COLO668 (cell line): ENCODE measurements at regions not wholly inside any gene's neighbourhood (a gene's known extent, or its start where the extent isn't known, plus 50 kb on each side); places are given as distances from the start of the nearest gene placed in this dataset.
"Not testable (repeated sequence)": the region's sequence is repeated elsewhere in the genome, so short reads cannot be mapped to it uniquely, and the experiment has no call there.

Experiments used
- DNase-seq: peaks from one replicate; lab custom pipeline; 2025; ENCODE audit not compliant: unreplicated experiment; lab: John Stamatoyannopoulos, UW

GRCh38 chr13:54261856-54262255, 1233.2 kb downstream of the OLFM4 start:
- no peak for DNase-seq

- no peak for DNase-seq
These were observed 1235.3 kb downstream of the OLFM4 start for GRCh38 chr13:54263868-54264267.

DNA sequence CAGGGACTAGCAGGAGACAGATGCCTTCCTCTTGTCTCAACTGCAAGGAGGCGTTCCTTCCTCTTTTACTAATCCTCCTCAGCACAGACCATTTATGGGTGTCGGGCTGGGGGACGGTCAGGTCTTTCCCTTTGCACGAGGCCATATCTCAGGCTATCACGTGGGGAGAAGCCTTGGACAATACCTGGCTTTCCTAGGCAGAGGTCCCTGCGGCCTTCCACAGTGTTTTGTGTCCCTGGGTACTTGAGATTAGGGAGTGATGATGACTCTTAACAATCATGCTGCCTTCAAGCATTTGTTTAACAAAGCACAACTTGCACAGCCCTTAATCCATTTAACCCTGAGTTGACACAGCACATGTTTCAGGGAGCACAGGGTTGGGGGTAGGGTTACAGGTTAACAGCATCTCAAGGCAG, 1238.6 kb downstream of the OLFM4 start:
- DNase-seq, result not testable (repeated sequence)

DNA sequence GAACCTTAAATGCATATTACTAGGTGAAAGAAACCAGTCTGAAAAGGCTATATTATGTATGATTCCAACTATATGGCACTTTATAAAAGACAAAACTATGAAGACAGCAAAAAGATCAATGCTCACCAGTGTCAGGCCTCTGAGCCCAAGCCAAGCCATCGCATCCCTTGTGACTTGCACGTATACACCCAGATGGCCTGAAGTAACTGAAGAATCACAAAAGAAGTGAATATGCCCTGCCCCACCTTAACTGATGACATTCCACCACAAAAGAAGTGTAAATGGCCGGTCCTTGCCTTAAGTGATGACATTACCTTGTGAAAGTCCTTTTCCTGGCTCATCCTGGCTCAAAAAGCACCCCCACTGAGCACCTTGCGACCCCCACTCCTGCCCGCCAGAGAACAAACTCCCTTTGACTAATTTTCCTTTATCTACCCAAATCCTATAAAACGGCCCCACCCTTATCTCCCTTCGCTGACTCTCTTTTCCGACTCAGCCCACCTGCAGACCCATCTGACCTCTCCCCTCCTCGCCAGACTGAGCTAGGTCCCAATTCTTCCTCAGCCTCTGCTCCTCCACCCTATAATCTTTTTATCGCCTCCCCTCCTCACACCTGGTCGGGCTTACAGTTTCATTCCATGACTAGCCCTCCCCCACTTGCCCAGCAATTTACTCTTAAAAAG, 1239.5 kb downstream of the OLFM4 start:
- DNase-seq, result not testable (repeated sequence)

GRCh38 chr13:54287062-54287764, 1258.6 kb downstream of the OLFM4 start:
- no peak for DNase-seq

DNA sequence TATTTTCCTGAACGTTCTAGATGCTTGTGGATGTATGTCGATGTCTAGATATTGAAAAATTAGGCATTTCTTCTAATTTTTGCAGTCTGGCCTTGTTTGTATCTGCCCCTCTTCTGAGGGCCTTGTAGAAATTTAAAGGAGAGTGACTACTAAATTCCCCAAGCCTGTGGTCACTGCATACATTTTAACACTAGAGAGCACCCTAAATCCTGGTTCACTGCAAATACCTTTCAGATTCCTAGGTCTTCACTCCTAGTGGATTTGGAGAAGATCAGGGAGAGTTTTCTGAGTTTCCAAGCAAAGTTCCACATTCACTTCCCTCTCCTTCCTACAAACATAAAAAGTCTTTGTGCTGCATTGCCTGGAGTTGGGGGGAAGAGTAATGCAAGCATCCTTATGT, 1272.5 kb downstream of the OLFM4 start:
- DNase-seq, result no peak

DNA sequence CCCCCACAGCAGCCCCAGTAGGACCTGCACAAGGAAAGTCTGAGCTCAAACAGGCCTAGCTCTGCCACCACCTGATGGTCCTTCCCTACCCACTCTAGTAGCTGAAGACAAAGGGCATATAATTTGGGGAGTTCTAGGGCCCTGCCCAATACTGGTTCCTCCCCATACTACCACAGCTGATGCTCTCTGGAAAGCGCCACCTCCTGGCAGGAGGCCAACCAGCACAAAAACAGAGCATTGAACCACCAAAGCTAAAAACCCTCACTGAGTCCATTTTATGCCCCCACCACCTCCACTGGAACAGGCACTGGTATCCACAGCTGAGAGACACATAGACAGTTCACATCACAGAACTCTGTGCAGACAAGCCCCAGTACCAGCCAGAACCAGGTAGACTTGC, 1276.8 kb downstream of the OLFM4 start:
- no peak for DNase-seq

- DNase-seq, result no peak
These were observed 1284.3 kb downstream of the OLFM4 start for GRCh38 chr13:54312885-54313284.

GRCh38 chr13:54317722-54318121, 1289.1 kb downstream of the OLFM4 start:
- no peak for DNase-seq

DNA sequence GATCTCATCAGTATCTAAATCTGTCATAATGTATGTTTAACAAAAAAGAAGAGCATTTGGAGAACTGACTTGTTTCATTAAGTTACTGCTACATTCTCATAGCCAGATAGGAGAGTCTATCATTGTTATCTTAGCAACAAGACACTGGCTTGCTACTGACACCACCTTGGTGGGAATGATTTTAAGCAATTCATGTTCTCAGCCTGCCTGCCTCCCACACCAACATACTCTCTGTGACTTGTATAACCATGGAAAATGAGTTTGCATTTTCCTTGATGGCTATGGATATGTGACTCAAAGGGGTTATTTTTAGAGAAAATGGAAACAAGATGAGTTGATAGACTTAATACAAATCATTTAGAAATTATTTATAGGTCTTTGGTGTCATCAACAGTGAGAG, 1308.9 kb downstream of the OLFM4 start:
- no peak for DNase-seq

GRCh38 chr13:54347531-54347930, 1318.9 kb downstream of the OLFM4 start:
- no peak for DNase-seq

GRCh38 chr13:54356209-54356608, 1327.6 kb downstream of the OLFM4 start:
- no peak for DNase-seq

DNA sequence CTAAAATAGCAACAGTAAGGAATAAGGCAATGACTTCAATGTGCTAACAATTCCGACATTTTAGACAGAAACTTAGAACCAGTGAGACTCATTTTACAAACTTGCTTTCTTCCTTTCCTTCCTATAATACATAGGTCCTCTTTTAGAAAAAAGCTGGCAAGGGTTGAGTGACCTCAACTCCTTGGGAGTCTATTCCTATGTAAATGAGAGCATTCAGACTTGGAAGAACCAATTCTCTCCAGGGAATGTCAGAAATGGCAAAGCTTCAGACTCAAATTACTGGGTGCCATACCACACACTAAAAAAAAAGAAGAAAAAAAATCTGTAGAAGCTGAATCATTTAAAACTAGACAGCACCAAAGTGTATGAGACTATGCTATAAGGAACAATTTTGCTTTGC, 1328.2 kb downstream of the OLFM4 start:
- no peak for DNase-seq

DNA sequence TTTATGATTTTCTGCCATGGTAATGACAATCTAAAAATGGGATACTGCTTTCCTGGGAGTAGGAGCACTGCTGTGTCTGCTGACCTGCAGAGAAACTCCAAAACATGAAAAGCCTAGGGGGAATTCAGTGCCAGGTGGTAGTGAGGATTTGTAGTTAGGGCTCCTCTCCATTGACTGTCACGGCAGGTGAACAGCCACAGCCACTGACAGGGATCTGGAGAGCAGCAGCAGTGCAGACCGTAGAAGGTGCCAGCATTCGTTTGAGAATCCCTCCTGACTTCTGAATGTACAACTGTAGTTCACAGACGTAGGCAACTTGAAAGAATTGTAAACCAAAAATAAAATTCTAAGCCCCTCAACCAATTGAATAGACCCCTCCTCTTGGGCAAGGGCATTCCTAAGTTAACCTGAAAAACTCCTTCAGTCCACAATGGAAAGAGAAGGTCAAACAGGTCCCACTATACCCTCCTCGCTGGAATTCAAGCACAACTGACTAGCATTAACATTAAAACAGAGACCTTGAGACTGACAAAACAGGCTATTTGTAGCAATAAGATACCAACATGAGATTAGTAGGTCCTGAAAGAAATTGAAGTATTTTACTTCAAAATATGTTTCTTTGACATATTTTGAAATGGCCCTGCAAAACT, 1328.8 kb downstream of the OLFM4 start:
- DNase-seq, result no peak

GRCh38 chr13:54361460-54361859, 1332.8 kb downstream of the OLFM4 start:
- no peak for DNase-seq

DNA sequence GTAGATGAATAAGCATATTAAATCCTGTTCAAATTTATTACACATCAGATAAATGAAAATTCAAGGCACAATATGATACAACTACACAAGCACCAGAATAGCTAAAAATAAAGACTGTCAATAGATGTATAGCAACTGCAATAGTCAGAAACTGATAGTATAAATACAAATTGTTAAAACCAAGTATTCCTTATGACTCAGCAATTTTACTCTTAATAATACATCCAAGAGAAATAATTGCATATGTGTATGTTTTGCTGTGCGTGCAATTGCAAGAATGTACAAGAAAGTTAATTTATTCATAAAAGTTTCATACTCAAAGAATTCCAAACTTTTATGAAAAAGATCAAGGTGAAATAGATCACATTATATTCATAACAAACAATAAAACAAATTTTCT, 1338.1 kb downstream of the OLFM4 start:
- no peak for DNase-seq

- DNase-seq, result no peak
These were observed 1339.1 kb downstream of the OLFM4 start for GRCh38 chr13:54367639-54368271.

- DNase-seq, result no peak
These were observed 1339.8 kb downstream of the OLFM4 start for GRCh38 chr13:54368387-54368786.

- DNase-seq, result no peak
These were observed 1344.6 kb downstream of the OLFM4 start for GRCh38 chr13:54373211-54373610.

DNA sequence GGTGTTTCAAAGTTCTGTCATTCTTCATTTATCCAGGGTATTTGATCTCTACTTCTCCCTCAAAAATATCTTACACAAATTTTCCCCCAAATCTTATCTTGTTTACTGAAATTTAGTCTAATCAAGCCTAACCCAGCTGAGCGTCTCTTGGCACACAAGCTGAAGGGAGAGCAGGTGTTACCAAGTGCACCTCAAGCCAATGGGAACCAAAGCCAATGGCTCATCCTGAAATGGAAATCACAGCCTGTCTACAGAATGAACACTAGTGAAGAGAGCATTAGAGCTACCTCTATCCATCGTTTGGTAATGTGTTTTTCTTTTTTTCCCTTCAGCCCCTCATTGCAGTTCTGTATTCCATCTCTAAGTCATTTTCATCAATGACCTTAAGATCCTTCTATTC, 1350.8 kb downstream of the OLFM4 start:
- no peak for DNase-seq

DNA sequence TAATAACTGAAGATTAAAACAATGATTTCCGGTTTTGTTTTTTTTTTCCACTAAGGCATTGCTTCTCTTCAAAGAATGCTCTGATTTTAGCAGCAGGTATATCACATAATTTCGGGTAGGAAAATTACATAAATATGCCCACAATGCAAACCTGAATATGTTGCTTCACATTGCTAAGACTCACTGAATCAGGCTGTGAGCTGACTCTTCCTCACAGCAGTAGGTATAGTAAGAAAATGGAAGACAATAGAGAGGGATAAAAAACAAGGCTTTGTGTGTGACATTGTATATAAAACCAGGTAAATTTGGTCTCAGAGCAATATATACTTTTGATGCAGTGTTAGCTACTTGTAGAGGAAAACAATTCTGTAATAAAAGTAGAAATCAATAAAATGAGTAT, 1355.0 kb downstream of the OLFM4 start:
- DNase-seq, result no peak

DNA sequence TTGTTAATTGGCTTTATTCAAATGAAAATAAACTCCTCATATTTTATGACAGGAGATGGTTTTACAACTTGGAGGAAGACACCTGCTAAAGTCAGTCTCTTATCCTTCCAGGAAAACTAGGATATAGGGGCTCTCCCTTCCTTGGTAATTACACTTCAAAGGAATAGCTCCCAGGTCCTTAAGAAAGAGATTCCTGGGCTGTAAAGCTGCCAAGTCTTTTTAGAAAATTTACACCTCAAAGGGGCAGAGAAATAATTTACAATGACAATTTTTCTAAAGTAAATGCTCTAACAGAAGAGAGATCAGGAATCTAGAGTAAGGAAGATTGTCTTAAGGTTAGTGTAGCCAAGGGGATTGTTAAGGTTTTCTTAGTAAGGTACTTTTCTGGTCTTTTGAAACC, 1359.0 kb downstream of the OLFM4 start:
- no peak for DNase-seq
